ENCODE measurements at regions not wholly inside any gene's neighbourhood (a gene's known extent, or its start where the extent isn't known, plus 50 kb on each side); places are given as distances from the start of the nearest gene placed in this dataset.

- H3K79me2 ChIP-seq (ENCODE audit: control insufficient read depth, insufficient read depth, low read length, unreplicated experiment) = no peaks in the 10 kb centered on the region
- no peak overlapping the region for H3K27ac ChIP-seq (ENCODE audit: low read depth, low read length)
- H3K27me3 ChIP-seq (ENCODE audit: insufficient read depth, low read length) = no peaks in the 10 kb centered on the region
- H2AFZ ChIP-seq (ENCODE audit: low read length, unreplicated experiment) = no peak overlapping the region
- H3K4me1 ChIP-seq (ENCODE audit: control insufficient read depth, insufficient read depth, low read length, unreplicated experiment) = peaks cover 27% of the 10 kb centered on the region
- no peak overlapping the region for H3K4me3 ChIP-seq (ENCODE audit: low read depth, low read length)
- no peaks in the 10 kb centered on the region for H3K36me3 ChIP-seq (ENCODE audit: insufficient read depth, low read length)
These were observed 136.0 kb downstream of the CD47 start for GRCh38 chr3:107954845-107955244.

- H3K4me3 ChIP-seq (ENCODE audit: low read depth, low read length) = no peak overlapping the region
- H3K36me3 ChIP-seq (ENCODE audit: insufficient read depth, low read length) = no peaks in the 10 kb centered on the region
- H3K27ac ChIP-seq (ENCODE audit: low read depth, low read length) = no peak overlapping the region
- no peak overlapping the region for H2AFZ ChIP-seq (ENCODE audit: low read length, unreplicated experiment)
- no peaks in the 10 kb centered on the region for H3K27me3 ChIP-seq (ENCODE audit: insufficient read depth, low read length)
- H3K4me1 ChIP-seq (ENCODE audit: control insufficient read depth, insufficient read depth, low read length, unreplicated experiment) = peaks cover 22% of the 10 kb centered on the region
- no peaks in the 10 kb centered on the region for H3K79me2 ChIP-seq (ENCODE audit: control insufficient read depth, insufficient read depth, low read length, unreplicated experiment)
These were observed 137.1 kb downstream of the CD47 start for GRCh38 chr3:107953722-107954121.

- no peak overlapping the region for H2AFZ ChIP-seq (ENCODE audit: low read length, unreplicated experiment)
- no peak overlapping the region for H3K4me3 ChIP-seq (ENCODE audit: low read depth, low read length)
- no peaks in the 10 kb centered on the region for H3K79me2 ChIP-seq (ENCODE audit: control insufficient read depth, insufficient read depth, low read length, unreplicated experiment)
- no peaks in the 10 kb centered on the region for H3K36me3 ChIP-seq (ENCODE audit: insufficient read depth, low read length)
- H3K27ac ChIP-seq (ENCODE audit: low read depth, low read length) = no peak overlapping the region
- no peaks in the 10 kb centered on the region for H3K4me1 ChIP-seq (ENCODE audit: control insufficient read depth, insufficient read depth, low read length, unreplicated experiment)
- no peaks in the 10 kb centered on the region for H3K27me3 ChIP-seq (ENCODE audit: insufficient read depth, low read length)
These were observed 139.7 kb downstream of the CD47 start for GRCh38 chr3:107951126-107951525.

GRCh38 chr3:107950417-107950816 is 140.4 kb downstream of the CD47 start:
- no peaks in the 10 kb centered on the region for H3K36me3 ChIP-seq (ENCODE audit: insufficient read depth, low read length)
- H2AFZ ChIP-seq (ENCODE audit: low read length, unreplicated experiment) = no peak overlapping the region
- no peak overlapping the region for H3K4me3 ChIP-seq (ENCODE audit: low read depth, low read length)
- no peaks in the 10 kb centered on the region for H3K4me1 ChIP-seq (ENCODE audit: control insufficient read depth, insufficient read depth, low read length, unreplicated experiment)
- H3K27me3 ChIP-seq (ENCODE audit: insufficient read depth, low read length) = no peaks in the 10 kb centered on the region
- H3K79me2 ChIP-seq (ENCODE audit: control insufficient read depth, insufficient read depth, low read length, unreplicated experiment) = no peaks in the 10 kb centered on the region
- no peak overlapping the region for H3K27ac ChIP-seq (ENCODE audit: low read depth, low read length)

GRCh38 chr3:107949394-107949970 is 141.3 kb downstream of the CD47 start:
- H3K27ac ChIP-seq (ENCODE audit: low read depth, low read length) = no peak overlapping the region
- no peak overlapping the region for H2AFZ ChIP-seq (ENCODE audit: low read length, unreplicated experiment)
- no peaks in the 10 kb centered on the region for H3K79me2 ChIP-seq (ENCODE audit: control insufficient read depth, insufficient read depth, low read length, unreplicated experiment)
- no peak overlapping the region for H3K4me3 ChIP-seq (ENCODE audit: low read depth, low read length)
- H3K4me1 ChIP-seq (ENCODE audit: control insufficient read depth, insufficient read depth, low read length, unreplicated experiment) = peaks cover 2% of the 10 kb centered on the region
- H3K27me3 ChIP-seq (ENCODE audit: insufficient read depth, low read length) = no peaks in the 10 kb centered on the region
- no peaks in the 10 kb centered on the region for H3K36me3 ChIP-seq (ENCODE audit: insufficient read depth, low read length)

GRCh38 chr3:107947203-107947602 is 143.6 kb downstream of the CD47 start:
- no peak overlapping the region for H2AFZ ChIP-seq (ENCODE audit: low read length, unreplicated experiment)
- H3K36me3 ChIP-seq (ENCODE audit: insufficient read depth, low read length) = no peaks in the 10 kb centered on the region
- H3K27me3 ChIP-seq (ENCODE audit: insufficient read depth, low read length) = no peaks in the 10 kb centered on the region
- no peak overlapping the region for H3K4me3 ChIP-seq (ENCODE audit: low read depth, low read length)
- no peaks in the 10 kb centered on the region for H3K79me2 ChIP-seq (ENCODE audit: control insufficient read depth, insufficient read depth, low read length, unreplicated experiment)
- H3K4me1 ChIP-seq (ENCODE audit: control insufficient read depth, insufficient read depth, low read length, unreplicated experiment) = peaks cover 13% of the 10 kb centered on the region
- no peak overlapping the region for H3K27ac ChIP-seq (ENCODE audit: low read depth, low read length)

- H3K4me1 ChIP-seq (ENCODE audit: control insufficient read depth, insufficient read depth, low read length, unreplicated experiment) = peaks cover 13% of the 10 kb centered on the region
- H3K79me2 ChIP-seq (ENCODE audit: control insufficient read depth, insufficient read depth, low read length, unreplicated experiment) = no peaks in the 10 kb centered on the region
- H2AFZ ChIP-seq (ENCODE audit: low read length, unreplicated experiment) = no peak overlapping the region
- no peak overlapping the region for H3K27ac ChIP-seq (ENCODE audit: low read depth, low read length)
- no peaks in the 10 kb centered on the region for H3K36me3 ChIP-seq (ENCODE audit: insufficient read depth, low read length)
- no peaks in the 10 kb centered on the region for H3K27me3 ChIP-seq (ENCODE audit: insufficient read depth, low read length)
- H3K4me3 ChIP-seq (ENCODE audit: low read depth, low read length) = no peak overlapping the region
These were observed 144.1 kb downstream of the CD47 start for GRCh38 chr3:107946700-107947099.

- Histone ChIP-seq H3K36me3 (ENCODE audit: insufficient read depth, low read length) (no peaks in the 10 kb centered on the region), H3K27me3 (ENCODE audit: insufficient read depth, low read length) (no peaks in the 10 kb centered on the region), H3K27ac (ENCODE audit: low read depth, low read length) (no peak overlapping the region), H3K4me1 (ENCODE audit: control insufficient read depth, insufficient read depth, low read length, unreplicated experiment) (peaks cover 13% of the 10 kb centered on the region), H3K79me2 (ENCODE audit: control insufficient read depth, insufficient read depth, low read length, unreplicated experiment) (no peaks in the 10 kb centered on the region), H3K4me3 (ENCODE audit: low read depth, low read length) (no peak overlapping the region), H2AFZ (ENCODE audit: low read length, unreplicated experiment) (no peak overlapping the region)
These were observed 145.3 kb downstream of the CD47 start for GRCh38 chr3:107945417-107946094.

- Histone ChIP-seq H2AFZ (ENCODE audit: low read length, unreplicated experiment) (peak overlapping the region; percentile 73), H3K79me2 (ENCODE audit: control insufficient read depth, insufficient read depth, low read length, unreplicated experiment) (no peaks in the 10 kb centered on the region), H3K27ac (ENCODE audit: low read depth, low read length) (no peak overlapping the region), H3K36me3 (ENCODE audit: insufficient read depth, low read length) (no peaks in the 10 kb centered on the region), H3K4me3 (ENCODE audit: low read depth, low read length) (no peak overlapping the region), H3K27me3 (ENCODE audit: insufficient read depth, low read length) (no peaks in the 10 kb centered on the region), H3K4me1 (ENCODE audit: control insufficient read depth, insufficient read depth, low read length, unreplicated experiment) (peaks cover 13% of the 10 kb centered on the region)
These were observed 146.9 kb downstream of the CD47 start for GRCh38 chr3:107943786-107944523.

GRCh38 chr3:107942951-107943749 is 147.7 kb downstream of the CD47 start:
- Histone ChIP-seq H2AFZ (ENCODE audit: low read length, unreplicated experiment) (no peak overlapping the region), H3K4me3 (ENCODE audit: low read depth, low read length) (no peak overlapping the region), H3K27ac (ENCODE audit: low read depth, low read length) (no peak overlapping the region), H3K4me1 (ENCODE audit: control insufficient read depth, insufficient read depth, low read length, unreplicated experiment) (peaks cover 13% of the 10 kb centered on the region), H3K27me3 (ENCODE audit: insufficient read depth, low read length) (no peaks in the 10 kb centered on the region), H3K79me2 (ENCODE audit: control insufficient read depth, insufficient read depth, low read length, unreplicated experiment) (no peaks in the 10 kb centered on the region), H3K36me3 (ENCODE audit: insufficient read depth, low read length) (no peaks in the 10 kb centered on the region)

All from ACC112 (cell line).